Kidney (tissue), 13 donors: ENCODE measurements at regions not wholly inside any gene's neighbourhood (a gene's known extent, or its start where the extent isn't known, plus 50 kb on each side); places are given as distances from the start of the nearest gene placed in this dataset.

Experiments used
- DNase-seq, 5 donors: peaks; one replicate each; pipeline ENCODE4 v3.0.0-alpha.2; 2013 to 2020
- FAIRE-seq: peaks from 2 replicates; lab custom pipeline; 2012; peaks lifted over from hg19 to GRCh38; lab: Jason Lieb, UNC
- H3K27ac ChIP-seq, 2 donors: one replicate each; pipeline ENCODE4 v1.7.0; 2013; ENCODE audit warnings: low read depth in 2 of 2, low read length in 2 of 2, inconsistent platforms in 1 of 2
- H3K27me3 ChIP-seq: one replicate; pipeline ENCODE4 v1.7.1; 2013; ENCODE audit warnings: low read length, inconsistent platforms; ENCODE audit not compliant: control insufficient read depth, insufficient read depth
- H3K36me3 ChIP-seq, 3 donors: one replicate each; pipeline versions ENCODE4 v1.7.0 to v1.7.1; 2013; ENCODE audit warnings: low read length in 3 of 3, control low read depth in 1 of 3, inconsistent platforms in 1 of 3; ENCODE audit not compliant: insufficient read depth in 3 of 3, control insufficient read depth in 2 of 3
- H3K4me1 ChIP-seq, 3 donors: one replicate each; pipeline versions ENCODE4 v1.7.0 to v1.7.1; 2013; ENCODE audit warnings: low read length in 3 of 3, inconsistent platforms in 1 of 3, low read depth in 1 of 3; ENCODE audit not compliant: control insufficient read depth in 2 of 3, insufficient read depth in 2 of 3
- H3K4me3 ChIP-seq, 3 donors: one replicate each; pipeline versions ENCODE4 v1.7.0 to v1.8.1; 2013; ENCODE audit warnings: low read length in 3 of 3, control low read depth in 1 of 3, inconsistent platforms in 1 of 3
- H3K9ac ChIP-seq, 3 donors: one replicate each; pipeline versions ENCODE4 v1.7.0 to v1.7.1; 2013; ENCODE audit warnings: low read length in 3 of 3, control low read depth in 1 of 3, inconsistent platforms in 1 of 3
- H3K9me3 ChIP-seq, 3 donors: one replicate each; pipeline versions ENCODE4 v1.7.0 to v1.7.1; 2013; ENCODE audit warnings: low read length in 3 of 3, control low read depth in 1 of 3, inconsistent platforms in 1 of 3; ENCODE audit not compliant: control insufficient read depth in 2 of 3, insufficient read depth in 1 of 3
- CTCF ChIP-seq: IDR thresholded peaks from 3 replicates; pipeline ENCODE4 v1.5.1; 2012; ENCODE audit warnings: mild to moderate bottlenecking, moderate library complexity, borderline replicate concordance; ENCODE audit not compliant: insufficient read depth; ENCODE audit errors: extremely low read depth
- intact Hi-C: fragments of 100-400 bp; cut with DNase I; formaldehyde crosslinking; loops from one replicate; pipeline ENCODE4 v1.11.1; 2022
- donor health status: control.
- donor health status: control.
- donor health status: control.
- donor health status: control.
- donor health status: control.
- donor health status: DM: yes; HTN: yes; CAD: no.
- donor health status: Normal renal cell carcinoma (clear cell type).

GRCh38 chrX:66328950-66329596 is 165.0 kb downstream of the HEPH start:
- no peaks in the 10 kb centered on the region for H3K4me1 ChIP-seq
- intact Hi-C loops, result no loop called here
- DNase-seq (peak in 1 of 5 donors; percentile 61), FAIRE-seq (no peak)
- no peaks in the 10 kb centered on the region for H3K9me3 ChIP-seq
- TF ChIP-seq CTCF, result no peak
- H3K9ac ChIP-seq, result no peak overlapping the region
- no peaks in the 10 kb centered on the region for H3K27me3 ChIP-seq
- H3K4me3 ChIP-seq, result no peak overlapping the region
- H3K36me3 ChIP-seq, result no peaks in the 10 kb centered on the region
- H3K27ac ChIP-seq, result no peak overlapping the region

- DNase-seq (no peak), FAIRE-seq (no peak)
- H3K27ac ChIP-seq, result no peak overlapping the region
- H3K27me3 ChIP-seq, result no peaks in the 10 kb centered on the region
- H3K36me3 ChIP-seq, result no peaks in the 10 kb centered on the region
- no peak overlapping the region for H3K4me3 ChIP-seq
- no peak overlapping the region for H3K9ac ChIP-seq
- no peaks in the 10 kb centered on the region for H3K9me3 ChIP-seq
- no peak for TF ChIP-seq CTCF
- H3K4me1 ChIP-seq, result no peaks in the 10 kb centered on the region
- intact Hi-C loops, result no loop called here
These were observed 196.8 kb downstream of the HEPH start for GRCh38 chrX:66360894-66361293.

- Histone ChIP-seq H3K9ac (no peak overlapping the region), H3K36me3 (no peaks in the 10 kb centered on the region), H3K4me1 (no peaks in the 10 kb centered on the region), H3K27ac (no peak overlapping the region), H3K4me3 (no peak overlapping the region), H3K9me3 (no peaks in the 10 kb centered on the region), H3K27me3 (no peaks in the 10 kb centered on the region)
- no peak for TF ChIP-seq CTCF
- FAIRE-seq, result no peak
- DNase-seq, result no peak
- intact Hi-C loops, result no loop called here
These were observed 220.7 kb downstream of the HEPH start for GRCh38 chrX:66384722-66385121.

- Histone ChIP-seq H3K27ac (no peak overlapping the region), H3K9ac (no peak overlapping the region), H3K36me3 (no peaks in the 10 kb centered on the region), H3K27me3 (no peaks in the 10 kb centered on the region), H3K9me3 (no peaks in the 10 kb centered on the region), H3K4me3 (no peak overlapping the region), H3K4me1 (no peaks in the 10 kb centered on the region)
- peak; percentile 27 for FAIRE-seq
- intact Hi-C loops, result no loop called here
- TF ChIP-seq CTCF, result no peak
- DNase-seq, result no peak
These were observed 235.2 kb downstream of the HEPH start for GRCh38 chrX:66399273-66399672.
